ENCODE measurements at regions not wholly inside any gene's neighbourhood (a gene's known extent, or its start where the extent isn't known, plus 50 kb on each side); places are given as distances from the start of the nearest gene placed in this dataset.

- no peak for ATAC-seq
- intact Hi-C loops (cut with DNase I), result no loop called here
- no peak for DNase-seq (ENCODE audit: missing footprints)
Measured at GRCh38 chr20:7609251-7609650, 331.0 kb downstream of the HAO1 start.

GRCh38 chr20:7610681-7611080 lies 329.6 kb downstream of the HAO1 start:
- ATAC-seq, result no peak
- intact Hi-C loops (cut with DNase I), result no loop called here
- no peak for DNase-seq (ENCODE audit: missing footprints)

- ATAC-seq (no peak), DNase-seq (ENCODE audit: missing footprints) (no peak)
- intact Hi-C loops (cut with DNase I), result no loop called here
Measured at GRCh38 chr20:7617797-7618196, 322.5 kb downstream of the HAO1 start.

GRCh38 chr20:7622399-7622961 lies 317.8 kb downstream of the HAO1 start:
- ATAC-seq, result no peak
- intact Hi-C loops (cut with DNase I), result no loop called here
- no peak for DNase-seq (ENCODE audit: missing footprints)

- DNase-seq (ENCODE audit: missing footprints), result no peak
- intact Hi-C loops (cut with DNase I), result no loop called here
- ATAC-seq, result no peak
Measured at GRCh38 chr20:7624886-7625285, 315.4 kb downstream of the HAO1 start.

- intact Hi-C loops (cut with DNase I), result no loop called here
- no peak for ATAC-seq
- DNase-seq (ENCODE audit: missing footprints), result no peak
Measured at GRCh38 chr20:7627734-7628663, 312.3 kb downstream of the HAO1 start.

GRCh38 chr20:7629880-7630279 lies 310.4 kb downstream of the HAO1 start:
- ATAC-seq, result no peak
- no peak for DNase-seq (ENCODE audit: missing footprints)
- intact Hi-C loops (cut with DNase I), result no loop called here

GRCh38 chr20:7637184-7637583 lies 303.1 kb downstream of the HAO1 start:
- ATAC-seq, result no peak
- intact Hi-C loops (cut with DNase I), result no loop called here
- DNase-seq (ENCODE audit: missing footprints), result no peak

- DNase-seq (ENCODE audit: missing footprints), result no peak
- no peak for ATAC-seq
- intact Hi-C loops (cut with DNase I), result no loop called here
Measured at GRCh38 chr20:7650086-7650879, 290.0 kb downstream of the HAO1 start.

GRCh38 chr20:7654231-7654630 lies 286.0 kb downstream of the HAO1 start:
- intact Hi-C loops (cut with DNase I), result no loop called here
- no peak for DNase-seq (ENCODE audit: missing footprints)

GRCh38 chr20:7656687-7657467 lies 283.4 kb downstream of the HAO1 start:
- ATAC-seq, result no peak
- intact Hi-C loops (cut with DNase I), result no loop called here
- DNase-seq (ENCODE audit: missing footprints), result no peak

More at GRCh38 chr20:7654231-7654630, 286.0 kb downstream of the HAO1 start:
- no peak for ATAC-seq

GRCh38 chr20:7657569-7657968 lies 282.7 kb downstream of the HAO1 start:
- intact Hi-C loops (cut with DNase I), result no loop called here

GRCh38 chr20:7660165-7660564 lies 280.1 kb downstream of the HAO1 start:
- ATAC-seq (no peak), DNase-seq (ENCODE audit: missing footprints) (no peak)
- intact Hi-C loops (cut with DNase I), result no loop called here

More at GRCh38 chr20:7657569-7657968, 282.7 kb downstream of the HAO1 start:
- no peak for ATAC-seq
- no peak for DNase-seq (ENCODE audit: missing footprints)

GRCh38 chr20:7665376-7665775 lies 274.9 kb downstream of the HAO1 start:
- DNase-seq (ENCODE audit: missing footprints) (no peak), ATAC-seq (no peak)
- intact Hi-C loops (cut with DNase I), result no loop called here

GRCh38 chr20:7667194-7667593 lies 273.1 kb downstream of the HAO1 start:
- intact Hi-C loops (cut with DNase I), result no loop called here
- ATAC-seq (no peak), DNase-seq (ENCODE audit: missing footprints) (no peak)

GRCh38 chr20:7672571-7672970 lies 267.7 kb downstream of the HAO1 start:
- ATAC-seq (no peak), DNase-seq (ENCODE audit: missing footprints) (no peak)
- intact Hi-C loops (cut with DNase I), result no loop called here

GRCh38 chr20:7673841-7674240 lies 266.4 kb downstream of the HAO1 start:
- no peak for ATAC-seq
- DNase-seq (ENCODE audit: missing footprints), result no peak
- intact Hi-C loops (cut with DNase I), result no loop called here

GRCh38 chr20:7682916-7683315 lies 257.3 kb downstream of the HAO1 start:
- no peak for ATAC-seq
- no peak for DNase-seq (ENCODE audit: missing footprints)
- intact Hi-C loops (cut with DNase I), result no loop called here

- intact Hi-C loops (cut with DNase I), result no loop called here
- DNase-seq (ENCODE audit: missing footprints) (no peak), ATAC-seq (no peak)
Measured at GRCh38 chr20:7687065-7687464, 253.2 kb downstream of the HAO1 start.
